A549 (cell line): ENCODE measurements at regions not wholly inside any gene's neighbourhood (a gene's known extent, or its start where the extent isn't known, plus 50 kb on each side); places are given as distances from the start of the nearest gene placed in this dataset.

Experiments
- ATAC-seq, 2 experiments: fragments of 200-7000 bp in 1 of 2; fragments of >200 bp in 1 of 2; cut with Nextera tagmentation in 1 of 2; cut with Tn5 transposase in 1 of 2; 3 replicates each; pipeline versions ENCODE4 v1.8.0 to v1.9.1; 2018 to 2020; ENCODE audit warnings: mild to moderate bottlenecking in 1 of 2, moderate library complexity in 1 of 2
- CTCF ChIA-PET: fragments of 300-600 bp; sonication (Branson Sonifier 250); formaldehyde crosslinking; extraction: SDS; loops from one replicate; lab custom pipeline; 2021; ENCODE audit warnings: antibody characterized with exemption, inconsistent platforms; lab: Yijun Ruan, JAX
- POLR2A ChIA-PET: fragments of 350-600 bp; formaldehyde crosslinking; extraction: SDS; loops from one replicate; lab custom pipeline; 2021; ENCODE audit warnings: antibody characterized with exemption, inconsistent platforms; lab: Yijun Ruan, JAX
- DNase-seq, 2 experiments: peaks; one replicate each; pipeline versions ENCODE4 v3.0.0 to v3.0.0-alpha.2; 2011 to 2016; ENCODE audit warnings: low read depth in 1 of 2, low spot score in 1 of 2
- FAIRE-seq: peaks from 2 replicates; lab custom pipeline; 2011; peaks lifted over from hg19 to GRCh38; lab: Jason Lieb, UNC
- H3K27ac ChIP-seq, 2 experiments: fragments of >200 bp; sonication (Bioruptor Twin); formaldehyde crosslinking; 3 replicates each; pipeline ENCODE4 v1.5.1; 2016 to 2017
- H3K4me1 ChIP-seq: fragments of >200 bp; sonication (Bioruptor Twin); formaldehyde crosslinking; 3 replicates; pipeline ENCODE4 v1.6.1; 2016
- H3K4me2 ChIP-seq: fragments of >200 bp; sonication (Bioruptor Twin); formaldehyde crosslinking; 3 replicates; pipeline ENCODE4 v1.6.1; 2016
- H3K4me3 ChIP-seq: fragments of >200 bp; sonication (Bioruptor Twin); formaldehyde crosslinking; 3 replicates; pipeline ENCODE4 v1.5.1; 2016
- H3K9me3 ChIP-seq: fragments of >200 bp; sonication (Bioruptor Twin); formaldehyde crosslinking; 3 replicates; pipeline ENCODE4 v1.6.1; 2016
- BHLHE40 ChIP-seq: IDR thresholded peaks from 2 replicates; pipeline ENCODE4 v1.6.1; 2012; ENCODE audit warnings: low read depth, low read length, inconsistent platforms
- CBX2 ChIP-seq: fragments of 200-600 bp; sonication (generic); IDR thresholded peaks from 2 replicates; pipeline ENCODE4 v1.6.1; 2016; ENCODE audit warnings: low read depth, mild to moderate bottlenecking, borderline replicate concordance
- CHD4 ChIP-seq: fragments of 200-600 bp; sonication (generic); IDR thresholded peaks from 2 replicates; pipeline ENCODE4 v1.6.1; 2016; ENCODE audit warnings: antibody characterized with exemption, mild to moderate bottlenecking, borderline replicate concordance
- EHF ChIP-seq: fragments of 250-450 bp; sonication (Bioruptor Pico); IDR thresholded peaks from 2 replicates; pipeline ENCODE4 v1.5.0; 2020; ENCODE audit warnings: mild to moderate bottlenecking
- EP300 ChIP-seq, 2 experiments: fragments of >200 bp; sonication (Bioruptor Twin); formaldehyde crosslinking; IDR thresholded peaks; 2 replicates in 1 of 2; 3 replicates in 1 of 2; pipeline ENCODE4 v1.6.1; 2016 to 2017
- FOSL2 ChIP-seq, 2 experiments: fragments of 450-650 bp in 1 of 2; fragments of >200 bp in 1 of 2; sonication (Bioruptor Twin) in 1 of 2; formaldehyde crosslinking; IDR thresholded peaks; 2 replicates each; pipeline versions ENCODE4 v1.5.0 to v1.6.1; 2016 to 2020; ENCODE audit warnings: mild to moderate bottlenecking in 1 of 2, moderate library complexity in 1 of 2
- FOXS1 ChIP-seq: fragments of 250-450 bp; sonication (Bioruptor Pico); IDR thresholded peaks from 2 replicates; pipeline ENCODE4 v1.5.0; 2020; ENCODE audit warnings: mild to moderate bottlenecking, moderate library complexity
- GATA3 ChIP-seq: IDR thresholded peaks from 2 replicates; pipeline ENCODE4 v1.6.1; 2012; ENCODE audit warnings: borderline replicate concordance
- HDAC2 ChIP-seq: fragments of 200-600 bp; sonication (generic); IDR thresholded peaks from 2 replicates; pipeline ENCODE4 v1.6.1; 2016
- HOXA7 ChIP-seq: fragments of 250-450 bp; sonication (Bioruptor Pico); IDR thresholded peaks from 2 replicates; pipeline ENCODE4 v1.5.0; 2020; ENCODE audit warnings: mild to moderate bottlenecking, moderate library complexity
- JUN ChIP-seq, 2 experiments: fragments of >200 bp; sonication (Bioruptor Twin); formaldehyde crosslinking; IDR thresholded peaks; 2 replicates in 1 of 2; 3 replicates in 1 of 2; pipeline ENCODE4 v1.6.1; 2016 to 2017
- JUNB ChIP-seq: fragments of >200 bp; sonication (Bioruptor Twin); formaldehyde crosslinking; IDR thresholded peaks from 2 replicates; pipeline ENCODE4 v1.6.1; 2016
- KDM1A ChIP-seq: fragments of 200-600 bp; sonication (generic); IDR thresholded peaks from 2 replicates; pipeline ENCODE4 v1.6.1; 2016; ENCODE audit warnings: low read depth, mild to moderate bottlenecking
- MAFK ChIP-seq: fragments of 450-650 bp; IDR thresholded peaks from 2 replicates; pipeline ENCODE4 v1.6.1; 2014; ENCODE audit not compliant: partially characterized antibody
- MYC ChIP-seq: IDR thresholded peaks from 2 replicates; pipeline ENCODE4 v1.6.1; 2012; ENCODE audit warnings: mild to moderate bottlenecking, inconsistent platforms, low read length, improper control_type of control experiment, borderline replicate concordance
- NPAS2 ChIP-seq: fragments of 250-450 bp; sonication (Bioruptor Pico); IDR thresholded peaks from 2 replicates; pipeline ENCODE4 v1.8.0; 2022; ENCODE audit warnings: mild to moderate bottlenecking, moderate library complexity, borderline replicate concordance
- NR3C1 ChIP-seq: fragments of >200 bp; sonication (Bioruptor Twin); formaldehyde crosslinking; IDR thresholded peaks from 3 replicates; pipeline ENCODE4 v1.6.1; 2017
- POLR2A ChIP-seq: IDR thresholded peaks from 2 replicates; pipeline ENCODE4 v1.6.1; 2012; ENCODE audit warnings: mild to moderate bottlenecking, low read length
- RNF2 ChIP-seq: fragments of 200-600 bp; sonication (generic); IDR thresholded peaks from 2 replicates; pipeline ENCODE4 v1.6.1; 2016; ENCODE audit warnings: low read depth, mild to moderate bottlenecking, antibody characterized with exemption, moderate library complexity, borderline replicate concordance
- SREBF2 ChIP-seq: fragments of 450-650 bp; IDR thresholded peaks from 2 replicates; pipeline ENCODE4 v1.6.1; 2014; ENCODE audit warnings: mild to moderate bottlenecking, moderate library complexity
- TFCP2L1 ChIP-seq: fragments of 250-450 bp; sonication (Bioruptor Pico); IDR thresholded peaks from 2 replicates; pipeline ENCODE4 v1.5.0; 2021; ENCODE audit warnings: mild to moderate bottlenecking
- ZFP36 ChIP-seq: fragments of 450-650 bp; IDR thresholded peaks from 2 replicates; pipeline ENCODE4 v1.6.1; 2014; ENCODE audit warnings: borderline replicate concordance; ENCODE audit not compliant: partially characterized antibody
- WGBS: methylation state at CpG from one replicate; pipeline ENCODE4 v1.1.6; 2017; ENCODE audit errors: missing lambda C conversion rate; 5-methylcytosine and 5-hydroxymethylcytosine counted together
- TF ChIP-seq, protein P1 (sequence below): IDR thresholded peaks from 2 replicates; pipeline ENCODE4 v1.6.1; 2012
- TF ChIP-seq, protein P2 (sequence below): IDR thresholded peaks from 2 replicates; pipeline ENCODE4 v1.6.1; 2012; ENCODE audit warnings: low read depth, borderline replicate concordance
- TF ChIP-seq, protein P3 (sequence below): fragments of >200 bp; sonication (Bioruptor Twin); formaldehyde crosslinking; IDR thresholded peaks from 2 replicates; pipeline ENCODE4 v1.6.1; 2016

DNA sequence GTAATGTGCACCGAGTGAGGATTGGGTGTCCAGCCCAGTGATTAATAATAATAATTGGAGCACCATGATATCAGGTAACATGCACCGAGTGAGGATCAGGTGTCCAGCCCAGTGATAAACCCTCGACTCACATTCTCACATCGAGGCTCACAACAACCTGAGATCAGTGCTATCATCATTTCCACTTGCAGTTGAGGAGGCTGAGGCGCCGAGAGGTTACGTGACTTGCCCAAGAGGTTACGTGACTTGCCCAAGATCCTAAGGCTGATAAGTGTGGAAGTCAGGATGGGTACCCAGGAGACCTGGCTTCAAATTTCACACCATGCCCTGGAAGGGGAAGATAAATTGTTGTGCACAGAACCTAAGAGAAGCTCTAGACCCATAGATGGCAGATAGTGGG is 189.4 kb downstream of the MED10 start:
- Histone ChIP-seq H3K9me3 (no peaks in the 10 kb centered on the region), H3K4me1 (no peaks in the 10 kb centered on the region), H3K27ac (no peak overlapping the region), H3K4me2 (no peak overlapping the region), H3K4me3 (no peak overlapping the region)
- TF ChIP-seq EP300 (IDR thresholded peaks at IDR 0.05) = no peak
- no peak for TF ChIP-seq BHLHE40
- WGBS = 43% methylated on average over 8 of the region's 8 CpGs
- ChIA-PET POLR2A (no interaction called here), CTCF (no interaction called here)
- ATAC-seq = no peak
- DNase-seq = no peak
- no peak for FAIRE-seq

DNA sequence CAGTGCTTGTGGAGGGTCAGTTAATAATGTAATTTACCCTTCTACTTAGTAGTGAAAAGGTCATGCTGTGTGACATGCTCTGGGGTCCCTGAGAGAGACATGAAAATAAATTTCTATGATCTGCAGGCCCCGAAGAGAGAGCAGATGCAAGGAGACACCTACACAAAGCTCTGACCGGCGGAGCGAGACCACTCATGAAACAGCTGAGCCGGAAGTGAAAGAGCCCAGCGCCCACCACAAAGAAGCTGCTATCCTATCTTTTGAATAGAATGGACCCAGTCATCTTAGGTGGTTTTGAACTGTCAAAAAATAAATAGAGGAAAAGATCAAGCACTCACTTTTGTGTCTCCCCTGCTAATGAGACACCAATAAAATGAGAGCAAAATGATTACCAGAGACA is 190.0 kb downstream of the MED10 start:
- Histone ChIP-seq H3K4me2 (no peak overlapping the region), H3K4me1 (no peaks in the 10 kb centered on the region), H3K27ac (no peak overlapping the region), H3K4me3 (no peak overlapping the region), H3K9me3 (no peaks in the 10 kb centered on the region)
- FAIRE-seq (no peak), DNase-seq (no peak), ATAC-seq (no peak)
- ChIA-PET POLR2A (no interaction called here), CTCF (no interaction called here)
- 55% methylated on average over 6 of the region's 6 CpGs for WGBS
- TF ChIP-seq JUN (IDR thresholded peaks at IDR 0.05) (no peak), KDM1A (no peak), HOXA7 (no peak)
- TF ChIP-seq, all 56 proteins: peak for 0

DNA sequence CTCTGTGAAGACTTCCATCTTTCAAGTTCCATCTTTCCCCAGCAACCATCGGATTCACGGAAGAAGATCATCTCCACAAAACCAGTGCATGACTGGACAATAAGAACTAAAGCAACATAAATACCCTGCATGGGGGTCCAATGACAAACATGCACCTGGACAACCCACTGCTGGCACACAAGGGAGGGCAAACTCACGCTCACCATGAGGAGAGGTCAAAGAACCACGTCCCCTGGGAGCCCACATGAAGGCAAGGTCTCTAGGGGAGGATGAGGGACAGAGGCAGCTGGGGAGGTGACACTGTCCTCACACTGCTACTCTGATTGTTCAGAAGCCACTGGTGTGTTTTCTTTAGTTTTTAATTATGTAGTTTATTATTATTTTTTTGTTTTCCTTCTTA is 190.8 kb downstream of the MED10 start:
- H3K4me2 ChIP-seq = no peak overlapping the region
- no peak for DNase-seq
- 46% methylated on average over 4 of the region's 4 CpGs for WGBS
- no peak overlapping the region for H3K4me3 ChIP-seq
- no peak for ATAC-seq
- no peaks in the 10 kb centered on the region for H3K9me3 ChIP-seq
- no peak overlapping the region for H3K27ac ChIP-seq
- ChIA-PET POLR2A (no interaction called here), CTCF (no interaction called here)
- no peaks in the 10 kb centered on the region for H3K4me1 ChIP-seq
- TF ChIP-seq HOXA7 (no peak), RNF2 (no peak), CBX2 (no peak), SREBF2 (no peak), JUNB (no peak), FOSL2 (IDR thresholded peaks at IDR 0.05) (no peak), FOSL2 (CRISPR knock-in tag; IDR thresholded peaks at IDR 0.05) (no peak), HDAC2 (no peak), NPAS2 (CRISPR knock-in tag) (no peak), MYC (no peak)
- TF ChIP-seq, protein P1, sequence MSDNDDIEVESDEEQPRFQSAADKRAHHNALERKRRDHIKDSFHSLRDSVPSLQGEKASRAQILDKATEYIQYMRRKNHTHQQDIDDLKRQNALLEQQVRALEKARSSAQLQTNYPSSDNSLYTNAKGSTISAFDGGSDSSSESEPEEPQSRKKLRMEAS = no peak
- FAIRE-seq = no peak

DNA sequence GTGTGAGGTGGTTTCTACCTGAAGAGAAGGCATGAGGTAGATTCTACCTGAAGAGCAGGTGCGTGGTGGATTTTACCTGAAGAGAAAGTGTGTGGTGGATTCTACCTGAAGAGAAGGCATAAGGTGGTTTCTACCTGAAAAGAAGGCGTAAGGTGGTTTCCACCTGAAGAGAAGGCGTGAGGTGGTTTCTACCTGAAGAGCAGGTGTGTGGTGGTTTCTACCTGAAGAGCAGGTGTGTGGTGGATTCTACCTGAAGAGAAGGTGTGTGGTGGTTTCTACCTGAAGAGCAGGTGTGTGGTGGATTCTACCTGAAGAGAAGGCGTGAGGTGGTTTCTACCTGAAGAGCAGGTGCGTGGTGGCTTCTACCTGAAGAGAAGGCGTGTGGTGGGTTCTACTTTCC is 192.8 kb downstream of the MED10 start:
- no peak for TF ChIP-seq GATA3
- TF ChIP-seq FOSL2 (IDR thresholded peaks at IDR 0.05) = no peak
- no peak for TF ChIP-seq FOSL2 (CRISPR knock-in tag; IDR thresholded peaks at IDR 0.05)
- TF ChIP-seq ZFP36 = no peak
- TF ChIP-seq HDAC2 = no peak
- TF ChIP-seq, protein P2, sequence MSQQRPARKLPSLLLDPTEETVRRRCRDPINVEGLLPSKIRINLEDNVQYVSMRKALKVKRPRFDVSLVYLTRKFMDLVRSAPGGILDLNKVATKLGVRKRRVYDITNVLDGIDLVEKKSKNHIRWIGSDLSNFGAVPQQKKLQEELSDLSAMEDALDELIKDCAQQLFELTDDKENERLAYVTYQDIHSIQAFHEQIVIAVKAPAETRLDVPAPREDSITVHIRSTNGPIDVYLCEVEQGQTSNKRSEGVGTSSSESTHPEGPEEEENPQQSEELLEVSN = no peak
- no peak for TF ChIP-seq FOXS1
- no peak for TF ChIP-seq NPAS2 (CRISPR knock-in tag)
- TF ChIP-seq POLR2A = no peak
- TF ChIP-seq CHD4 = no peak
- TF ChIP-seq EHF (CRISPR knock-in tag) = no peak
- no peak for TF ChIP-seq NR3C1
- TF ChIP-seq TFCP2L1 (CRISPR knock-in tag) = no peak
- TF ChIP-seq, protein P3, sequence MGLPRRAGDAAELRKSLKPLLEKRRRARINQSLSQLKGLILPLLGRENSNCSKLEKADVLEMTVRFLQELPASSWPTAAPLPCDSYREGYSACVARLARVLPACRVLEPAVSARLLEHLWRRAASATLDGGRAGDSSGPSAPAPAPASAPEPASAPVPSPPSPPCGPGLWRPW = no peak
- TF ChIP-seq MAFK = no peak
- no peak for TF ChIP-seq EP300 (IDR thresholded peaks at IDR 0.05)
- TF ChIP-seq, all 56 proteins: peak for 0
- 38% methylated on average over 6 of the region's 6 CpGs for WGBS
- ATAC-seq (no peak), FAIRE-seq (no peak), DNase-seq (no peak)
- H3K4me1 ChIP-seq = no peaks in the 10 kb centered on the region
- H3K27ac ChIP-seq = no peak overlapping the region
- ChIA-PET CTCF (no interaction called here), POLR2A (no interaction called here)
- no peak overlapping the region for H3K4me3 ChIP-seq
- no peaks in the 10 kb centered on the region for H3K9me3 ChIP-seq
- no peak overlapping the region for H3K4me2 ChIP-seq
